Heart left ventricle (tissue), 13 donors: ENCODE measurements at regions not wholly inside any gene's neighbourhood (a gene's known extent, or its start where the extent isn't known, plus 50 kb on each side); places are given as distances from the start of the nearest gene placed in this dataset.

ENCODE experiments used
- POLR2A ChIP-seq, 2 donors: fragments of 450-650 bp; IDR thresholded peaks; one replicate each; pipeline ENCODE4 v1.6.1; 2017; ENCODE audit warnings: antibody characterized with exemption in 2 of 2, mild to moderate bottlenecking in 2 of 2, moderate library complexity in 2 of 2
- TF ChIP-seq, protein P1 (sequence below), 12 donors: fragments of 200-600 bp; sonication (generic) in 4 of 12; IDR thresholded peaks; one replicate each; pipeline versions ENCODE4 v1.5.0 to v1.8.0; 2018 to 2022; ENCODE audit warnings: antibody characterized with exemption in 12 of 12, mild to moderate bottlenecking in 5 of 12
- donor health status: ischemic (EF 13 %, LVEDD 7.1; RV severe dilation, severe dysfunction).
- donor health status: DM: no; HTN: yes; CAD: no.
- donor health status: DM: no; HTN: no; CAD: no.
- donor health status: ischemic (EF 25% LVEDD 6.9; RV normal size, moderate dysfunction).
- donor health status: ischemic (EF 25% LVEDD 5.7; RV mildly dilated, moderate dysfunction).
- donor health status: ischemic (EF 35%, LVEDD 5.7; RV mildly dilated, moderate dysfunction).
- donor health status: nonischemic (EF 11% LVEDD 7.7; RV severe dilation, severe dysfunction).
- donor health status: DM: yes; HTN: yes; CAD: no.
- donor health status: PGD.
- donor health status: ischemic (EF 29% LVEDD 5.4; RV normal size, mild dysfunction).
- donor health status: nonischemic (EF 23%, LVEDD 6.1; RV moderate dilation, normal function).

DNA sequence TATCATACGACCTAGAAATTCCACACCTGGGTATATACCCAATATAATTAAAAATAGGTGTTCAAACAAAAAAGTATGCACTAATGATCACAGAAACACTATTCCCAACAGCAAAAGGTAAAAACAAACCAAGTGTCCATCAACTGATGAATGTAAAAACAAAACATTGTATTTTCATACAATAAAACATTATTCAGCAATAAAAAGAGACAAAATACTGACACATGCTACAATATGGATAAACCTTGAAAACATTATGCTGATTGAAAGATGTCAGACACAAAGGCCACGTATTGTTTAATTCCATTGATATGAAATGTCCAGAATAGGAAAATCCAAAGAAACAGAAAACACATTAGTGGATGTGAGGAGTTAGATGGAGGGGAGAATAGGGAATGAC is 71.0 kb downstream of the RPL22L1 start:
- TF ChIP-seq, protein P1, sequence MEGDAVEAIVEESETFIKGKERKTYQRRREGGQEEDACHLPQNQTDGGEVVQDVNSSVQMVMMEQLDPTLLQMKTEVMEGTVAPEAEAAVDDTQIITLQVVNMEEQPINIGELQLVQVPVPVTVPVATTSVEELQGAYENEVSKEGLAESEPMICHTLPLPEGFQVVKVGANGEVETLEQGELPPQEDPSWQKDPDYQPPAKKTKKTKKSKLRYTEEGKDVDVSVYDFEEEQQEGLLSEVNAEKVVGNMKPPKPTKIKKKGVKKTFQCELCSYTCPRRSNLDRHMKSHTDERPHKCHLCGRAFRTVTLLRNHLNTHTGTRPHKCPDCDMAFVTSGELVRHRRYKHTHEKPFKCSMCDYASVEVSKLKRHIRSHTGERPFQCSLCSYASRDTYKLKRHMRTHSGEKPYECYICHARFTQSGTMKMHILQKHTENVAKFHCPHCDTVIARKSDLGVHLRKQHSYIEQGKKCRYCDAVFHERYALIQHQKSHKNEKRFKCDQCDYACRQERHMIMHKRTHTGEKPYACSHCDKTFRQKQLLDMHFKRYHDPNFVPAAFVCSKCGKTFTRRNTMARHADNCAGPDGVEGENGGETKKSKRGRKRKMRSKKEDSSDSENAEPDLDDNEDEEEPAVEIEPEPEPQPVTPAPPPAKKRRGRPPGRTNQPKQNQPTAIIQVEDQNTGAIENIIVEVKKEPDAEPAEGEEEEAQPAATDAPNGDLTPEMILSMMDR (IDR thresholded peaks at IDR 0.05) = no peak
- TF ChIP-seq POLR2A (IDR thresholded peaks at IDR 0.05) = no peak
